ENCODE measurements at regions not wholly inside any gene's neighbourhood (a gene's known extent, or its start where the extent isn't known, plus 50 kb on each side); places are given as distances from the start of the nearest gene placed in this dataset.

DNA sequence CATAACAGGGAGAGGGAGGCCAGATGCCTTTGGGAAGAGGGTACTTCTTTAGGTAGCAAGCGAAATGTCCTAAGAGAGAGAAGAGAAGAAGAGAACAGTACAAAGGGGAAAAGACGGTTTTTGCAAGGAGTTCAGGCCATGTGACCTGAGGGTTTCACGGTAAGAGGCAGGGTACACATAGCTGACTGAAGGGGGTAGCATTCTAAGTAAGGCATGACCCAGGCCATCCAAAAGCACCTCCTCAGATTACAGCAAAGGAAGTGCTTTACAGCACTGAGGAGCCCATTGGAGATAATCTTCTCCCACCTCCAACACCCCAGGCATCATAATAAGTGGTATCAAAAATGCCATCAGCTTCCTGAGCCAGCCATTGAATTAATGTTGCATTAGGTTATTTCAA is 258.2 kb upstream of the NPY start:
- Mint-ChIP-seq H3K4me3 (no peak overlapping the region), H3K36me3 (ENCODE audit: low read depth) (no peaks in the 10 kb centered on the region), H3K27me3 (no peaks in the 10 kb centered on the region), H3K27ac (no peak overlapping the region), H3K9me3 (no peaks in the 10 kb centered on the region), H3K4me1 (no peaks in the 10 kb centered on the region)
- no peak for DNase-seq
- POLR2A ChIA-PET = no interaction called here
- CTCF ChIA-PET = no interaction called here

DNA sequence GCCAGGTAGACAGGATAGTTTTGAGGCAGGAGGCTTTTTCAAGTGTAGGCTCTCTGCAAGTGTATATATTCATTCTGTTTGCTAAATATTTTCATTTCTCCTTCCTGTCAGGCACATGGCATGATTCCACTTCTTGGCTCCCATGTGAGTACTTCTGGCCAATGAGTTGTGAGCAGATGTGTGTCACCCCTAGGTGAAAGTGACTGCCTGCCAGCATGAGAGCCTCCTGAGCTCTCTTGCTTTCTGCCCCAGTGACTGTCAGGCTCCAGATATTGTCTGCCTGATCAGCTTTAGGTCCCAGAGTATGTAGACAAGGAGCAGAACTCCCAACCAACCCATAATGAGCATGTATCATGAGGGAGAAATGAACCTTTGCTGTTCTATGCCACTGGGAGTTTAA is 257.6 kb upstream of the NPY start:
- Mint-ChIP-seq H3K27me3 (no peaks in the 10 kb centered on the region), H3K36me3 (ENCODE audit: low read depth) (no peaks in the 10 kb centered on the region), H3K4me3 (no peak overlapping the region), H3K4me1 (no peaks in the 10 kb centered on the region), H3K27ac (no peak overlapping the region), H3K9me3 (no peaks in the 10 kb centered on the region)
- DNase-seq = no peak
- POLR2A ChIA-PET = no interaction called here
- CTCF ChIA-PET = no interaction called here

DNA sequence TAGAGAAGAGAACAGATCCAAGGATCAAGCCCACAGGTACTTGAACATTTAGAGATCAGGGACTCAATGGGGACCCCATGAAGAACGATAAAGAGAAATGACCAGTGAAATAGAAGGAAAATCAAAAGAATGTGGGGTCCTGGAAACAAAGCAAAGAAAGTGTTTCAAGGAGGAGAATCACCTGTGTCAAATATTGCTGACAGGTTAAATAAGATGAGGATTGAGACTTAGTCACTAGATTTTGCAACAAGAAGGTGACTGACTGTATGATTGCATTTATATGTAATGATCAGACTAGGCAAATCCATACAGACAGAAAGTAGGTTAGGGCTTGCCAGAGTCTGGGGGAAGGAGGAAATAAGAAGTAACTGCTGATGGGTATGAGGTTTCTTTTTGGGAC is 254.9 kb upstream of the NPY start:
- CTCF ChIA-PET = no interaction called here
- no peaks in the 10 kb centered on the region for H3K27me3 Mint-ChIP-seq
- no peak for DNase-seq
- no peaks in the 10 kb centered on the region for H3K9me3 Mint-ChIP-seq
- no peak overlapping the region for H3K4me3 Mint-ChIP-seq
- H3K36me3 Mint-ChIP-seq (ENCODE audit: low read depth) = no peaks in the 10 kb centered on the region
- H3K4me1 Mint-ChIP-seq = no peaks in the 10 kb centered on the region
- H3K27ac Mint-ChIP-seq = no peak overlapping the region
- POLR2A ChIA-PET = no interaction called here

DNA sequence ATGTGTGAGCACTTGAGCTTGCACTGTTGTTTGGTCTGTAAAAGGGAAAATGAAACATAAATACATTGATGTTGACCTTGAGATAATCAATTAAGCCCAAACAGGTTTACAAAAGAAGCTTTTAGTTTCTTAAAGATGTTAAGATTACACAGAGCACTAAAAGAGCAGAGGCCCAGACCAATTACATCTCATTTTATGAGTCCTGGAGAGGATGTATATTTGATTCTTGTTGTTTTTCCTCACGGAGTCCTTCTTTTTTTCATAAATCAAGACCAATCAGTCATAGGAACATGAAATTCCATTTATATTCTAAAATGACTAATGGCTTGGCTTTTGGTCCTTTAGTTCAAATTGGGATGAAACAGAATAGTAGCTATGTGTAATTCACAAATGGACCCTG is 249.7 kb upstream of the NPY start:
- H3K27ac Mint-ChIP-seq = no peak overlapping the region
- no peaks in the 10 kb centered on the region for H3K9me3 Mint-ChIP-seq
- no peak for DNase-seq
- CTCF ChIA-PET = no interaction called here
- POLR2A ChIA-PET = no interaction called here
- H3K27me3 Mint-ChIP-seq = no peaks in the 10 kb centered on the region
- no peak overlapping the region for H3K4me3 Mint-ChIP-seq
- H3K4me1 Mint-ChIP-seq = peaks cover 4% of the 10 kb centered on the region
- H3K36me3 Mint-ChIP-seq (ENCODE audit: low read depth) = no peaks in the 10 kb centered on the region

DNA sequence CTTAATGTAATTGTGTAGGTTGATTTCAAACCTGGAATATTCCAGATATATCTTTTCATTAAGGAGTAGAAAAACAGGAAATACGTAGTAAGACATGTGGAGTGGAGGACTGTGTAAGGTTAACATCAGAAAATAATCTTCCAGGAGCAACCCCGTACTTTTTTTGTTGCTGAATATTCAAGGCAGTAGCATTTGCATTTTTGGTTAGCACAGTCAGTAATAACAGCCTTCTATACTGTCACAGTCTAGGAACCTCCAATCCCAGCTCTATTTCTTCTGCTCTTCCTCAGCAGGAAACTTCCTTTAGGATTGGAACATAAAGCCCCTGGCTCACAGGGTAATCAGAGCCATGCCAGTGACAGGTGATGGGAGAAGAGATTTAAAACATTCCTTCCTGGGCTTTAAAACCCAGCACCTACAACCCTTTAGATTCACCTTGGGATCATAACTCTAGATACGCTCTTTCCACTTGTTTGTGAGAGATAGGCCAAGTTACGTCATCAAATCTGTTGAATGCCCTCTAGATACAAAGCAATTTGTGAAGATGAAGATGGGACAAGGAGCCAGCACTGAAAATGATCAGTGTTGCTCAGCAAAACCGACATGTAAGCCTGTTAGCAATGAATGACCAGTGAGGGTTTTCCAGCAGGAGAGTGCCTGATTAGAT is 248.5 kb upstream of the NPY start:
- Mint-ChIP-seq H3K9me3 (no peaks in the 10 kb centered on the region), H3K36me3 (ENCODE audit: low read depth) (no peaks in the 10 kb centered on the region), H3K4me3 (no peak overlapping the region), H3K27ac (no peak overlapping the region), H3K4me1 (peaks cover 4% of the 10 kb centered on the region), H3K27me3 (no peaks in the 10 kb centered on the region)
- no peak for DNase-seq
- CTCF ChIA-PET = no interaction called here
- POLR2A ChIA-PET = no interaction called here

DNA sequence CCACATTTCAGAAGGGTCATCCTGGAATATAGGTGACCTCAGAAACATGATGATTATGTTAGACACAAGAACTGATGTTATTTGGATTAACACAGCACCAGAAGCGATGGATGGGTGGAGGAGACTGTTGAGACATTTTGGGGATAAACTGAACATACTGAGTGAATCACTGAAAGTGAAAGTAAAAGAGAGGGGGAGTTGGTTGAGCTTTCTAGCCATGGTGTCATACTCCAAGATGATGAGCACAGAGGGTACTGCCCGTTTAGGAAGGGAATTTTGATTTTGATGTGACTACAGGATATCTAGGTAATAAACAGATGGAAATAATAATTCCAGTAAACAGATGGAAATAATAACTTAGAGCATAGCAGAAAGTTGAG is 248.0 kb upstream of the NPY start:
- H3K27me3 Mint-ChIP-seq = no peaks in the 10 kb centered on the region
- H3K4me1 Mint-ChIP-seq = peaks cover 4% of the 10 kb centered on the region
- no peak overlapping the region for H3K4me3 Mint-ChIP-seq
- no peaks in the 10 kb centered on the region for H3K9me3 Mint-ChIP-seq
- ChIA-PET CTCF (no interaction called here), POLR2A (no interaction called here)
- no peaks in the 10 kb centered on the region for H3K36me3 Mint-ChIP-seq (ENCODE audit: low read depth)
- H3K27ac Mint-ChIP-seq = no peak overlapping the region
- DNase-seq = no peak

DNA sequence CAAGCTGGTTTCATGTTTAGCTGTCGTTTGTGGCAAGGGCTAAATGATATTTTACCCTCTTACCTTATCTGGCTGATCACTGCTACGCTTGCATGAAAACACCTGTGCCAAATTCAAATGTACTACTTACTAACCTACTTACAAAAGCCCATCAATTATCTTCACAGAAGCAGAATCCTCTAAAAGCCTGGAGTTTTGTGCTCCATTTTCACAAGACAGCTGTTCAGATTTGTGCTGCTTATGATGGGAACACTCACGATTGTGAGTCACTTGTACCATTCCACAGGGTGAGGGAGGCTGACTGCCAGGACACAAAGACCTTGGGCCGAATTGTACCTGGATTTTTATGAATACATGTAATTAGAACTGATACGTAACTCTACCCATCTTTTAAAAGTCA is 245.0 kb upstream of the NPY start:
- Mint-ChIP-seq H3K4me1 (peaks cover 4% of the 10 kb centered on the region), H3K4me3 (no peak overlapping the region), H3K9me3 (no peaks in the 10 kb centered on the region), H3K27ac (no peak overlapping the region), H3K36me3 (ENCODE audit: low read depth) (no peaks in the 10 kb centered on the region), H3K27me3 (no peaks in the 10 kb centered on the region)
- ChIA-PET CTCF (no interaction called here), POLR2A (no interaction called here)
- DNase-seq = no peak

DNA sequence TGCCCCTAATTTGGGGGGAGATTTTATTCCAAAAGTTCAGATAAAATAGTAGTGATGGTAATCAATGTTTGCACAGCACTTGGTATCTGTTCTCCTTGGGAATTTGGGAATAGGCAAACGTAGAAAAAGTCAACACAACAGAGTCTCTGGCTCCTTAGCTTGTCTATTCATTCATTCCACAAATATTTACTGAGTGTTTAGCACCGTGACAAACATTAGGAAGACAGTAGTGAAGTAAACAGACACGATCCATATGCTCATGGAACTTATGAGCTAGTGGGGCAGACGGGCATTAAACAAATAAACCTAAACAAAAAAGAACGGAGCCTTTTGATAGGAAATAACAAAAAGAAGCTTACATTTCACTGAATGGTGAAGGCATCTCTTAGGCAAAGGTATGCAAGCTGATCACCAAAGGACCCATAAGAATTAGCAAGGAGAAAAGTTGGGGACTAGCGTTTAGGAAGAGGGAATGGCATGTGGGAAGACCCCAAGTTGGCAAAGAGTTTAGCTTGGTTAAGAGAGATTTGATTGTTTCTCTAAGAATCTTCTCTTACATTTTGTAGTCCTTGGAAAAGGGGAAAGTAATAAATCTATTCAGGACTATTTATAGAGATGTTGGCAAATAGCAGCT is 243.9 kb upstream of the NPY start:
- H3K27me3 Mint-ChIP-seq = no peaks in the 10 kb centered on the region
- no peaks in the 10 kb centered on the region for H3K36me3 Mint-ChIP-seq (ENCODE audit: low read depth)
- H3K27ac Mint-ChIP-seq = no peak overlapping the region
- POLR2A ChIA-PET = no interaction called here
- H3K4me1 Mint-ChIP-seq = peaks cover 4% of the 10 kb centered on the region
- H3K4me3 Mint-ChIP-seq = no peak overlapping the region
- H3K9me3 Mint-ChIP-seq = no peaks in the 10 kb centered on the region
- DNase-seq = no peak
- CTCF ChIA-PET = no interaction called here

DNA sequence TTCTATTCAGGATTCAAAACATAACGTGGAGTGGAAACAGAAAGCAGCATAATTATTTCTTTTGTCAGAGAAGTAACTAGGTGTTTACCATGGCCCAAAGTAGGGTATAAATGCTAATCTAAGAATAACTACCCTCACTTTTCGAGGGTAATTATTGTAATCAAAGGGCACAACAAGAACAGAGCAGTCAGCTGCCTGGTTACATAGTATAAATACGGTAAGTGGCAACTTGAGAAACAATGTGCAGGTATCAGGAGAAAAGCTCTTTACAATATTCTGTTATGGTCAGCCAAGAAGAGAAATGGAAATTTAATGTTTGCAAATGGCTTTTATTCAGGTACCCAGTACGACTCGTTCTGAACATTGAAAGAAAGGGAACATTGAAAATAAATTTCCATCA is 242.0 kb upstream of the NPY start:
- Mint-ChIP-seq H3K9me3 (no peaks in the 10 kb centered on the region), H3K4me3 (no peak overlapping the region), H3K27ac (no peak overlapping the region), H3K27me3 (no peaks in the 10 kb centered on the region), H3K36me3 (ENCODE audit: low read depth) (no peaks in the 10 kb centered on the region), H3K4me1 (no peaks in the 10 kb centered on the region)
- CTCF ChIA-PET = no interaction called here
- POLR2A ChIA-PET = no interaction called here
- DNase-seq = no peak

DNA sequence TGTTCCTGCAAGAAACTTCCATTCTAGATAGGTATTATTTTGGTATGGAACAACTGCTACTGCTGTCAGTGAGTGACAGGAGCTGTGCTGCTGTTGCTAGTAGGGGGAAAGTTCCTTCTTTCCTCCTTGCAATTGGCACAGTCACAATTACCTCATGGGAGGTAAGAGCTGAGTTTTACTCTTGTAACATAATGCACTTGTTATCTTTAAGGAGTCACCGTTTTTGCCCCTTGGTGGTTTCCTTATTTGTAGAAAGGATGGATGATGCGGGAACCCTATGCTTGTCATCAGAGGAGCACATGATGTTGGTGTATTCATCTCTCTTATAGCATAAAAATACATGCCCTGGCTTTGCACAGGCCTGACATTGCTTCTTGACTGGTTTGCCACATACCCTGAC is 234.7 kb upstream of the NPY start:
- Mint-ChIP-seq H3K36me3 (ENCODE audit: low read depth) (no peaks in the 10 kb centered on the region), H3K9me3 (no peaks in the 10 kb centered on the region), H3K27me3 (peaks cover 14% of the 10 kb centered on the region), H3K27ac (no peak overlapping the region), H3K4me1 (peaks cover 11% of the 10 kb centered on the region), H3K4me3 (no peak overlapping the region)
- ChIA-PET CTCF (no interaction called here), POLR2A (no interaction called here)
- DNase-seq = no peak

DNA sequence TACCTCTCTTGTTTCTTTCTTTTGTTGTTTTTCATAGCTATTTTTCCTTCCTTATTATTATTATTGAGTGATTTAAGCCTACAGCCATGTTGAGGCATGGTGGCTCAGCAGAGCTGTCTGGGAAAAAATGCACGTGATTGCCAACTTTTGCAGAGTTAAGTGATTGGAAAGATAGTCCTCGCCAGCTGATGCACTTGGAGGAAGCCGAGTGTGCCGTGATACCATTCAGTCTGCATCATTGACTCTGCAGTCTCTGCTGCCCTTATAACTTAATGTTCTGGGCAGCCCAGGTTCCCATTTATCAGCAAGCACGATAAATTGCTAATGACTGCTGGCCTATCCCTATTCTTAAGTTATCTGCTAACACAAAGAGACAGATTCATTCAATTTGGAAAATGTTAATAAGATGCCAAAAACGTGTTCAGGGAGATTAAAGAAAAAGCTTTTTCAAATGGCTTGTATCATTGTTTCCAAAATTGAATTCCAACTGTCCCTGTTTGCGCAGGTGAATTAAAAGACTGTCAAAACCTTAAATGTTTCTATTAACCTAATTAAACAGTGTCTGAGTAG is 232.9 kb upstream of the NPY start:
- Mint-ChIP-seq H3K36me3 (ENCODE audit: low read depth) (no peaks in the 10 kb centered on the region), H3K4me1 (peaks cover 11% of the 10 kb centered on the region), H3K27me3 (peaks cover 25% of the 10 kb centered on the region), H3K9me3 (no peaks in the 10 kb centered on the region), H3K4me3 (no peak overlapping the region), H3K27ac (no peak overlapping the region)
- ChIA-PET POLR2A (no interaction called here), CTCF (no interaction called here)
- no peak for DNase-seq

DNA sequence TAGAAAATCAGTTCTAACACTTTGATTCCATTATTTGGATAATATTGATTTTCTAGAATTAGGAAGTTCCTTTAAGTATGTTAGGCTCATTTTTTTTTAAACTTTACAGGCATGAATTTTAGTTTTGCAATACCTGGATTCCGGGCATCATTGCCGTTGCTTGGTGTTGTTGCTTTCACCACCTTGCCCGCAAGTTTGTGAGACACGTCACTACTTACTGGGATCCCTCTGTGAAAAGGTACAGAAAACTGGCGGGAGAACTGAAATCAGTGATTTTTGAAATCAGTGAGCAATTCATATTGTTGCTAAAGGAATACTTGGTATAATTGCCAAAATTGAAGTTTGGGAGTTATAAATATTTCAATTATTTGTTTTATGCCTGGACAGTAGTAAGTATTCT is 232.3 kb upstream of the NPY start:
- ChIA-PET POLR2A (no interaction called here), CTCF (no interaction called here)
- Mint-ChIP-seq H3K4me1 (peaks cover 11% of the 10 kb centered on the region), H3K9me3 (no peaks in the 10 kb centered on the region), H3K36me3 (ENCODE audit: low read depth) (no peaks in the 10 kb centered on the region), H3K27me3 (peaks cover 25% of the 10 kb centered on the region), H3K4me3 (no peak overlapping the region), H3K27ac (no peak overlapping the region)
- no peak for DNase-seq

DNA sequence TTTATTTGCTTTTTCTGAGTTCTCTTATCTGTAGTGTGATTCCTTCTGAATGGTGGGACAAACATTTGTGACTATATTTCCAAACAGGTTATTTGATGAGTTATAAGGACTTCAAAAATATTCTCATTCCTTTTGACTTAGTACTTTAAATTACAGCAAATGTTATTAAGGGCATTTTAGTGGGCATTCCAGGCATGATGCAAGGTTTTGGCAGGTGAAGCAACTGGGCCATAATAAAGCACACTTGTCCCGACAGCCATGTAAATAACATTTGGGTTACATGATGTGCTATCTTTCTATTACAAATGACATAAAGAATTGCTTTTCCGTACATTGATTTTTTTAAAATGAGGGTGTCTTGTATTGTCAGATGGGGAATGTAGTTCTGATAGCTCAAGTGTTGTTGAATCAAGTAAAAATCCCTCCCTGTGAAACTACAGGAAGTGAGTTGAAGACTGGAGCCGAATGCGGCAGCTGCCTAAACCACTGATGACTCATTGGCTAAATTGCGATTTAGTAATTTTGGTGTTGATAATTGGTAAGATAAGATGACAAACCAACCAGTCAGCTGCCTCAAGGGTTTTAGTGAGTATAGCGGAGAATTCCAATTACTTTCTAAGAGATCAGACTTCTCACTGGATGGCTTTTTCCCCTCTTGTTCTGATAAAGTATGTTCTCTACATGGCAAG is 231.3 kb upstream of the NPY start:
- CTCF ChIA-PET = interaction anchor here (0.7 kb wide), 1 partner anchor 523 kb away, joined by 3 read pairs; no protein-coding TSS in a partner anchor
- peak; percentile 20 for DNase-seq
- POLR2A ChIA-PET = no interaction called here
- Mint-ChIP-seq H3K4me1 (peaks cover 11% of the 10 kb centered on the region), H3K27ac (no peak overlapping the region), H3K27me3 (peaks cover 25% of the 10 kb centered on the region), H3K9me3 (no peaks in the 10 kb centered on the region), H3K4me3 (no peak overlapping the region), H3K36me3 (ENCODE audit: low read depth) (no peaks in the 10 kb centered on the region)

DNA sequence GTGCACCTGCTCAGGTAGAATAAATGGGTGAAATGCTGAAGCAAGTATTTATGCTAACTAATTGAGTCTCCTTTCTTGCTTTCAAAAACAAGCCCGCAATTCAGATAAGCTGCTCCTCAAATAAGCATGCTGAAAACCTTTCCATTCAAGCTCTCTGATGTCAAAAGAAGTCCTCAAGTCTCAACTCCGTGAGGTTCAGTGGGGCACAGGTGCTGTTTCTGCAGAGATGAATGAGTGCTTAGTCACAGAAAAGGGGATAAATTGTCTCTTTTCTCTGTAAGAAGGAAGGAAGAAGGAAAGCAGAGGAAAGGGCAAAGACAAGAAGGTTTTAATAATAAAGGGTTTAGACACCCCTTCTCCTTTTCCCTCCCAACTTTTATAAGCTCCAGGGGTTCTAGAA is 229.8 kb upstream of the NPY start:
- Mint-ChIP-seq H3K27me3 (peaks cover 25% of the 10 kb centered on the region), H3K36me3 (ENCODE audit: low read depth) (no peaks in the 10 kb centered on the region), H3K4me1 (peaks cover 11% of the 10 kb centered on the region), H3K9me3 (no peaks in the 10 kb centered on the region), H3K4me3 (no peak overlapping the region), H3K27ac (no peak overlapping the region)
- DNase-seq = no peak
- ChIA-PET CTCF (no interaction called here), POLR2A (no interaction called here)
